GM19351 (cell line): ENCODE measurements at regions not wholly inside any gene's neighbourhood (a gene's known extent, or its start where the extent isn't known, plus 50 kb on each side); places are given as distances from the start of the nearest gene placed in this dataset.

ENCODE experiments used
- ATAC-seq: cut with Tn5 transposase; IDR thresholded peaks from one replicate; pipeline ENCODE4 v1.9.1; 2021; ENCODE audit warnings: mild to moderate bottlenecking, moderate library complexity; ENCODE audit not compliant: unreplicated experiment

DNA sequence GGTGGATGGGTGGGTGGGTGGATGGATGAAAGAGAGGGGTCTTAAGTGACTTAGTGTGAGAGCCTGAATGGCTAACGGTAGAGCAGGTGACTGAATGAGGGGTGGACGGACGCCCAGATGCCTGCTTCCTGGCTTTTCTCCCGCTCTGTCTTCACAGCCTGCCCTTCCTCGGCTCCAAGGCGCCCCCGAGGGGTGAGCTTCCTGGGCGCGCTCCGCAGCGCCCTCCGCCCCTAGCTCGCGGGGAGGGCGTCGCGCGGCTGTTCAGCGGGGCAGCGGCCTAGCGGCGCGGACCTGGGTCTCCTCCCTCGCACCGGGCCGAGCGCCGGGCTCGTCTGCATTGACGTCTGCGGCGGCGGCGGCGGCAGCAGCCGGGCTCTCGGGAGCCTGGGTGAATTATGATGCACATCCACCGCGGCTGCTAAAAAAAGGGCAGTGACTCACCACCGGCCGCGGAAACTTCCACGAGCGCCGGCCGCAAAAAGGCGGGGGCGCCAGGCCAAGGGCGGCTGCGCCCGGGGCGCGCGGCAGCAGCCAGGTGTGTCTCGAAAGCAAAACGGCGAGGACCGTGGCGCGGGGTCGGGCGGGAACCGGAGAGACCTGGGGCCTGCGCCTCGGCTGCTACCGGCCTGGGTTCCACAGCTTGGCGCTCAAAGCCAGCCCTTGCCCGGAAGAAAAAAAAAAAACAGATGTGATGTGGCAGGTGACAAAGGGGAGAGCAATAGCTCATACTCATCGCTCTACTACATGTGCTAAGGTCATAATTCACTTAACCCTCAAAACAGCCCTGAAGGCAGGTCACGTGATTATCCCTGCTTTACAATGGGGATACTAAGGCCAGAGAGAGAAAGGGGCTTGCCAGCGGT is 143.0 kb upstream of the ADRA1B start:
- ATAC-seq, result peak; percentile 94

DNA sequence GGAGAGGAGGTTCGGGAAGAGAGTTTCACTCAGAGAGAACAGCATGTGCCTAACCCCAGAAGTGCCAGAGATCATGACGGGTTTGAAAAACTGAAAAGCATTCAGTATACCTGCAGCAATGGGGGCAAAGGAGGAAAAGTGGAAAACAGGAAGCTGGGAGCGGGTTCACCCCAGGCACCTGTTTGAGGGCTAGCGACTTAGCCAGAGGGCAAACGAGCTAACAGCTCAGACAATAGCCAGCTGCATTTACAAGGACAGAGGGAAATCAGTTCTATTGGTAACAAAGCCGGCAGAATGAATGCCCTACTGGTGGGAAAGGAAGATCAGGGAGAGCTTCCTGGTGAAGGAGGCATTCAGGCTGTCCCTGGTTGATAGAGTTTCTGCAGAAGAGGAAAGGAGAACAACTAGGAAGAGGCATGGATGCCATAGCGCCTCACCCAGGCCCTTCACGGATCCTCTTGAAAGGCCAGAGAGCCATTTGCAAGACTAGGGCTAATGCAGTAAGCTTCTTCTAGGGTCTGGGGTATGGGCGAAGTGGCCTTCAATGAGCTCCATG is 141.7 kb upstream of the ADRA1B start:
- no peak for ATAC-seq

DNA sequence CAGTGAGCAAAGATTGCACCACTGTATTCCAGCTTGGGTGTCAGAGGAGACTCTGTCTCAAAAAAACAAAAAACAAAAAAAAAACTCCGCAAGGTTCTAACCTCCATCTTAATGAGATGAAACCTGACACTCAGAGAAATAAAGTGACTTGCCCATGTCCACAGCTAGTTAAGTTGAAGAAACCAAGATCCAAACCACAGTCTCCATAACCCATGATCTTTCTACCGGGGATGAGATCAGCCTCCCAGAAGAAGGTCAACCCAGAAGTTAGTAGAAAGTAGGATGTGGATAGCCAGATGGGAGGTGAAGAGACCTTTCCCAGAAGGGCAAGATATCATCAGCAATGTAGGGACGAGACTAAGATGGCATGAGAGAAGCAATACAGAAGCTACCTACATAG is 140.4 kb upstream of the ADRA1B start:
- ATAC-seq, result no peak

DNA sequence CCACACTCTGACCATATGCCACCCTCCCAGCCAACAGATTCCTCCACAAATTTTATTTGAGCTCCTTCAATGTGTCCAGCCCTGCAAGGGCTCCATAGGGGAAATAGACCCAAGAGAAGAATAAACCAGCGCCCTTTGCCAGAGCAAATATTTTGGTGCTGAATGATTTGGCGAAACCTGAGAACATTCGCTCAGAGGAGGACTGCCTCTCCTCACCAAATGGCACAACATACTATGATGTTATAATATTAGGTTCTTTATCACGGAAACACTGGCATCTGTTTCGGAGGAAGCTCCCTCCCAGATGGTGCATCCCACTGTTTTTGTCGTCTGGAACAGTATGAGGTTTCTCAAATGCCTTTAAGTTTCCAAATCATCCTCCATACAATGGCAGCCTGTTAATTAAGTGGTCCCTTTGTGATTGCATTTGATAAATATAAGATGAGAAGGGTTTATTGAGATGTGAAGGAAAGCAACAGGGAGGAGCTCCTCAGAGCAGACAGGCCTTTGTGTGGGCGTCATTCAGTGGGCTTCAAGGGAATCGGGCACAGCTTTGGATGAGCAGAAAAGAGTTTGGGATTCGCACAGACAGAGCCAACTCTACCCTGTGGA is 139.1 kb upstream of the ADRA1B start:
- ATAC-seq, result no peak

DNA sequence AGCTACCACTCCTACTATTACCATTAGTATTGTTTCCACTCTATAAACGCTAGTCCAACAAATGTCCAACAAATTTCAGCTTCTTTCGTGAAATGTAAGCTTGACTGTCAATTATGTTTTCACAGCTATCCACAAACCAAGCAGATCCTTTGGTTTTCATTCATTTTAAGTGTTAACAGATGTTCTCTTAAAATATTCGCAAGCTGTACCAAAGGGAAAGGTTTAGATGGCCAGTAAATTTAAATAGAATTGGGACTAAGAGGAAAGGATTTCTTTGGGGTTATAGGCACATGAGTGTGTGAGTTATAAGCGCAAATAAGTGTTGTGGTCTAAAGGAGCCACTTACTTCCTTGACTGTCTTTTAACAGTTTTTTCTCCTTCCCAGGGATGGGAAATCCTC is 136.8 kb upstream of the ADRA1B start:
- ATAC-seq, result no peak

DNA sequence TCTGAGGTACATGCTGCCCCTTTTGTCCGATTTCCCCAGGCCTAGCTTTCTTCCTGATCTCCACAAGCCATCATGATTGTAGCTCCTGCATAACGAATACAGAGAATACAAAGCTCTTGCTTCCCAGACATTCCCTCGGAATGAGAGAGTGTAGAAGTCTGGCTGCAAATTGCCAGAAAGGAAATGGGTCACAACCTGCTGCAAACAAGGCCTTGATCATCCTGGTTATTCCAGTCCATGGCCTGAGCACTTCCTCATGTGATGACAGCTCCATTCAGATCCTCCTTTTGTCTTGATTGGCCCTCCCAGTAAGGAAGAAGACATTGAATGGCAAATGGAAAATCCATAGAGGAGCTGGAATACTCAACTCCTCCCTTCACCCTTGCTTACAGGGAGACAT is 136.0 kb upstream of the ADRA1B start:
- ATAC-seq, result no peak

DNA sequence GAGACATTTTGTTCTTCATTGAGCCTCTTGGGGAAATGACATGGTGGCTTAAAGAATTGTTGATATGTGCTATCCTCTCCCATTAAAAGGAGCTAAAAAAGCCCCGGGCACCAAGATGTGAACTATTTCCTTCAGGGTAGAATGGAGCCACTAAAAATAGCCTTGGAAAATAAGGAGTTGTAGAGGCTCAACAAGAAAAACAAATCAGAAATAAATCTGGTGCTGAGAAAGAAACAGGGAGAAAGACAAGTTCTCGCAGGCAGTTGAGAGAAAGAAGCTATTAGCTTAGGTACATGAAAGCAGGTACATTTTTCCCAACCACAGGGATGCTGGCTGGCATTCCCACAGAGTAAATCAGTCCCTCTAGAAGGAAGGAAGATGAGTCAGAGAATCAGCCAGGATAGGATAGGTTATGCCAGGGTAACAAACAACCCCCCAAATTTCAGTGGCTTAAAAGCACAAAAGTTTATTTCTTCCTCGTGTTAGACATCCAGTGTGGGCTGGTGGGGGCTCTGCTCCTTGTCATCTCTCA is 134.6 kb upstream of the ADRA1B start:
- ATAC-seq, result no peak

DNA sequence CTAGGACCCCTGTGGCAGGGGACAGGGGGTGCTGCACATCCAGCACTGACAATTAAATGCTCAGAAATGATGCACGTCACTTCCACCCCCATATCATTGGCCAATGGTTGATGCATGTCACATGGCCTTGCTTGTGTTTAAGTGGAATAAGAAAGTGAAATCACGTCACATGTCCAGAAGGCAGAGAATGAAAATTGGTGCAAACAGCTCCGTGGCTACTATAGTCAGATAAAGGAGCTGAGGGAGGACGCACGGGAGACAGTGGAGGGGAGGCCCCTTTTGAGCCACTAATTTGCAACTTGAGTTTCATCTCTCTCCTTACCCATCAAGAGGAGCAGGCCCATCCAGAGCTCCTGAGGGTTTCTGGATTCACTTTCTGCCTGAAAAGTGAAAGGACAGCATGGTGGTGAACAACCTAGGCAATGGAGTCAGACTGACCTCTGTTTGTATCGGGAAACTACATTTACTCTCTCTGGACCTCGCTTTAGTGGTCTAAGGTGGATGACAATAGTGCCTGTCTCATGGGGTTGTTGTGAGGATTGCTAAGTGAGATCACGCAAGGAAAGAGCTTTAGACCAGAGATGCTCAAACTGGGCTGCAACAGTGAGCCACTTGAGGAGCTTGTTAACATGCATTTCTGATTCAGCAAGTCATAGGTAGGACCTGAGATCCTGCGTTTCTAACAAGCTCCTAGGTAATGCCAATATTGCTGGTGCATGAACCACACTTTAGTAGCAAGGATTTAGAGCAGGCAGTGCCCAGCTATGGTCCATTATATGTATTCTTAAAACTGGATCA is 133.9 kb upstream of the ADRA1B start:
- peak; percentile 90 for ATAC-seq

DNA sequence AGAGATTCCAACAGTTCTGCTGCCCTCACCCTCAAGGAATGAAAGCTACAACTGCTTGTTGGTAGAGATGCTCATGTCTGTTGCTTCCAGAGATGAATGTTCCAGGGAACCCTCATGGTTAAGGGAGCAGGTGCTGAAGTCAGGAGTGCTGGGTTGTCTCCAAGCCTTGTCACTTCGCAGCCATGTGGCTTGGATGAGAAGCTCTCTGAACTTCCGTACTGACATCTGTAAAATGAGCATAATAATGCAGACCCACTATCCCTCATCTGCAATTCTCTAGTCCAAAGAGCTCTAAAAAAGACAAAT is 133.3 kb upstream of the ADRA1B start:
- ATAC-seq, result no peak

DNA sequence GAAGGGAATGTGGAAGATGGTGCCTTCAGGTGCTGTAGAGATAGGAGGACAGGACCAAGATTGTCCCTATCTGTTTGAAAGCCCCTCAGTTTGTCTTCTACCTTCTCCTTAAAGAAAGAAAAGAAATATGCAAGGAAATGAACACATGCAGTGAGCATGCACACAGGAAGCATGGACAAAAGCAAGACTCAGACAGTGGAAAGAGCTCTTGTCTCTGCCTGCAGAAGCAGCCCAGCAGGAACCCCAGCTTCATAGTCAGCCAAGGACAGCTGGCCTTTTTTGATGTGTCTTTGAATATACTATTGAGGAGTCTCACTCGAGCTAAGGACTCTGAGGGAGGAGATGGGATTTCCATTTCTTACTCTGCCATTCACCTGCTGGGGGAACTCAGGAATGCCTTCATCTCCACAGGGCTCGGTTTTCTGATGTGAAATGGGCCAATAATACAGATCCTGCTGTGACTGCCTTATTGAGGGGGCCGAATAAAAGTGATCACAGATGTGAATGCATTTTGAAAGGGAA is 132.5 kb upstream of the ADRA1B start:
- ATAC-seq, result no peak

DNA sequence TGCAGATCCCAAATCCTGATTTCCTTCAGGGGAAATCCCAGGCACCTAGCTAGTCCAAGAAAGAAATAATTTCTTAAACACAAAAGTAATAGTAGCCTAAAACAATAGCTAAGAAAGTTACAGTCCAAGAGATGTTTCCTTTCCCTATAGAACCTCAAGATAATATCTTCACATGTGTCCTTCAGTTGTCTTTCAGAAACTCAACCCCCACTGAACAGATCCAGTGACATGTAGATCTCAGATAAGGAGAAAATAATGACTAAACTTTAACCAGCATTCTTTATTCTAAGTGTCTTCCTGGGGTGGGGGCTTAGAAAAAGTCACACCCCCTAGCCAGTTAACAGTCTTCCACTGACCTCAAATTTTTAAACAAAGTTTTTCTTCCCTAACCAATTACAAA is 131.3 kb upstream of the ADRA1B start:
- no peak for ATAC-seq

DNA sequence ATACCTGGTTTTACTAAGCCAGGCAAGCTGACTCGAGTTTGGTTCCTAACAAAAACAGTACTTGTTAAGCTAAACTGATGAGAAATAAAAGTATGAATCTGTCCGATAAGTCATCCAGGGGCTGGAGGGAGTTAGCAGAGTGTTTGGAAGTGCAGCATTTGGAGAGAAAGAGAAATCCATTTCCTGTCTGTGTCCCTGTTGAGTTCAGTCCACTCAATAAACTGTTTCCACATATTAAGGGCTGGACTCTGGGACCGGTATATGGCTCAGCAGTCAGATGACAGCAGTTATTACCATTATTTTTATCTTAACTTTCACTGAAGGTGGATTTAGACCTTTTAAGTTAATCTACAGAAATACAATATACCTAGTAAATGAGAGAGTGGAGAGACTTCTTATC is 130.6 kb upstream of the ADRA1B start:
- no peak for ATAC-seq

DNA sequence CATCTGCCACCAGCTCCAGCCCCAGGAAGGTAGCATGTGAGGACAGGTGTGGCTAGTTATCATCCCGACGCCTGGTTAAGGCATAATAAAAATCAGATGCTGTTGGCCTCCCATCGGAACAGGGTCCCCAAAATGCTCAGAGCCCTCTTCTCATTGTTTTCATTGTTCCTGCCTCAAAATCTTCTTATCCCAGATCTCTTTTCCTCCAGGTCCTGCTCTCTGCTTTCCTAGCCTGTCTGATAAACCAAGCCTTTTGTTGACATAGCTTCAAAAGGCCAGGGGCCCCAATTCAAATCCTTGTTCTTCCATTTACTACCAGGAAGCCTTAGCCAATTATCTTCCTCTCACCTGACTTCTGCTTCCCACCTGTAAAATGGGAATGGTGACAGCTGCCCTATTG is 130.1 kb upstream of the ADRA1B start:
- ATAC-seq, result no peak

DNA sequence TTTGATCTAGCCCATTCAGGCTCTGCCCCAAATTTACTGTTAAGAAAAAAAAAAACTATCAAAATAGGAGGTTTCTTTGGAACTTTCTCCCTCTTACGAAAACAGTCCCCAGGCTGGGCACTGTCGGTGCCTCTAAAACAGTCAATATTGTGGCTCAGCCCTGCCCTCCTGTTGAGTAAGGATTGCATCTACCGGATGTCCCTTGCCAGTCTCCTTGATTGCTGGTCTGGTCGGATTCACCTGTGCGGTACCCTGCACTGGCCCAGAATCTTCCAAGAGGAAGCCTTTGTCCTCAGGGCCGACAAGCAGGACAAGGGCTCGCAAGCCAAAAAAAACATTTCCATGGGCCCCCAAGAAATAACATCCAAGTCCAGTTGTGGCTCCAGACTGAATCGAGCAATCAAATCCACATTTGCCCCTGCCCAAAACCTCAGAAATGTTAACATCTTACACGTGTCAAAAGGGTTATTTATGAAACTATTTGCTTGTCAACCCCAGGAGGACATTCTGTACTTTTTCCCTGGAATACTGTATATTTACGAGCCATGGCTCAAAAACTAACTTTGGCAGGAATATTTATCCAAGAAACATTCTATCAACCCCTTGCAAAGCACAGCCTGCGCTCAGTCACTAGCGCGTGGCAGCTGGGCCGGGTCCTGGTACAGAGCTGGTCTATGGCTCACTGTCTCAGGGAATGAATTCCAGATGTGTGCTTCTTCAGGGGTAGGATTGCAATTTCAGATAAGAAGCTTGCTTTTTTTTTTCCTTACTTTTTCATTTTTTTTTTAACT is 129.2 kb upstream of the ADRA1B start:
- ATAC-seq, result no peak

DNA sequence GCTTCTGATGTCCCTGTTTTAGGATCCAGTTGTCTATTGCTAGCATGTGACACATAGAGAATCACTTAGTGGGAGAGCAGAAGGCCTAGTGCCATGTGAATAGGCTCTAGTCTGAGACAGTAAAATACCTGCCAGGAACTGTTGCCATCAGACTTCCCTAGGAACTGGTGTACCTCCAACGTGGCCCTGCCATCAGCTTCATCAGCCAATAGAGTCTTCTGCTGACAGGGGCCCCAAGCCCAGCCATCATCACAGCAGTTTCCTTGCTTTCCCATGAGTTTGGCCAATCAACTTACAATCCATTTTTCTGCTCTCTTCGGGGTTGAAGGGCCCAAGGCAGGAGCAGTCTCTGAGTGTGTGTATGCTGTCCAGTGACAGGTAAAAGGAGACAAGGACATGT is 128.4 kb upstream of the ADRA1B start:
- no peak for ATAC-seq

DNA sequence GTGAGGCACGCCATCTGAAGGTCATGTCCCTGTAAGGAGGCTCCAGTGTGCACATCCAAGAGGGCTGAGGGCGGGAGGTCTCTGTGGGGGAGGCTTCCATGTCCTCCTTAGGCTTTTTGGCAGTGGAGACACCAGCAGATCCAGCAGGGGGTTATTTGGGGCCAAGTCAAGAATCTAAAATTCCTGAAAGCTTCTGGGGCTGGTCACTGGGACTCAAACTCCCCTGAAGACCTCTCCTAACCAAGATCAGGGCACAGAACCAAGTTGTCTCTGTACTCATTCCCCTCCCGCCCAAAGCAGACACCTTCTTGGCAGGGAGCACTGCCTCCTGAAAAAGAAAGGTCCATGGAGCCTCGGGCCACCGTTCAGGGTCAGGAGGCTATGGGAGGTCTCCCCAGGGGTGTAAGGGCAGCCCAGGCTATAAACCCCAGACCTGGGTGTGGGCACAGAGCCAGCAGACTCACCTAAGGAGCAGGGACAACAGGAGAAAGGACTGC is 127.4 kb upstream of the ADRA1B start:
- no peak for ATAC-seq

DNA sequence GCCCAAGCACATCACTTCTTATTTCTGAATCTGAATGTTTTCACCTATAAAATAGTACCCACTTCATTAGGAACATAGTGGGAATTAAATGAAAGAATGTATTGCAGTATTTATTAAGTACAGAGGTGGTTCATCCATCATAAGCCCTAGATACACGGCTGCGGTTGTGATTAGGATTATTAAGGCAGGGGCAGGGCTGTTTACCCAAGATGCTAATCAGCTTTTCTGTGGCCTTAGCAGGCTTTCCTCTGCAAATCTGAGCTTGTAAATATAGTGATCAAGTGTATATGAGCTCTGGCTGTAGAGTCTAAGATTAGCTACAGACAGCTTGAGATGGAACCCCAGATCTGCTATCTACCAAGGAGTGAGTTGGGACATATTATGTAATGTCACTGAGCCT is 124.1 kb upstream of the ADRA1B start:
- ATAC-seq, result no peak

DNA sequence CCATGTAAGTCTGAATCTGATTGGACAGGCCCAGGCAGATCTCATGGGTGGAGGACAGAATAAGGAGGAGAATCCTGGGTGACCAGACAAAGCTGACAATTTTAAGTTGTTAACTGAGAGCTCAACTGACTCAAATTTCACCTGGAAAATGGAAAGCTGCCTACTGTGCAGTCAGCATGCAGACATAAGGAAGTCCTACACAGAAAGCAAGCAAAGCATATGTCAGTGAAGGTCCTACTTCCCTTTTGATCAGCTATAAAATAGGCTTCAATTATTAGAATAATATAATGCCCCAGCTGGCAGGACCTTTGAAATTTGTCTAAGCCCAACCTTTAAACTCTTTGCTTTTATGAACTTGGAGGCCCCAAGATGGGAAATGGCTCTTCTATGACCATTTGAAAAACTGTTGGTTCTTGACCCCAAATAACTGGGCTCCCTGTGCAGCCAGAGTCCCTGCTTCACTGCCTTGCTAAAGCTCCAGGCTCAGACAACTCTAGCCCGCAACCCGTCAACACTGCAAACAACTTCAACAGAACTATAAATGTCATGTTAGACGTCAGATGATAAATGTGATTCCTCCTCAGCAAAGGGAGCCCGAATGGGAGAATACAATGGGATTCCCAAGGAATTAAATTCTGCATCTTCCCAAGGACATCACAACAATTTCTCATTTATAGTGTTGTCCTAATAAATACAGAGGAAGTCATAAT is 118.9 kb upstream of the ADRA1B start:
- ATAC-seq, result no peak

DNA sequence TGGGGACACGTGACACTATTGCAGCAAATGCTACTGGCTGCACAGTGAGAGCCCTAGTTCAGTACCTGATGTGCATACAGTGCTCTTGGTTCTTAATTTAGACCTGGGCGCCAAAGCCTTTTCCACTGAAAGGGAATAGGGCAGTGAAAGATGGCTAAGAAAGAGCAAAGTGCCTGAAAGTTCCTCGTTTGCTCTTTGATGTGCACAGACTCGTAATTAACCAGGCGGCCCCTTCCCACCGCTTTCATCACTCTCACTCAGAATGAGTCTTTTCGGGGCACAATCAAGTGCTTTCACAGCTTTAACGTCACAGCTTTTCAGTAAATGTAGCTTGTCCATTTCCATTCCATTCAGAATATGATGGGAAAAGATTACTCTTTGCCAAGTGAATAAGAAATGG is 116.6 kb upstream of the ADRA1B start:
- ATAC-seq, result no peak
